ENCODE measurements at regions not wholly inside any gene's neighbourhood (a gene's known extent, or its start where the extent isn't known, plus 50 kb on each side); places are given as distances from the start of the nearest gene placed in this dataset.

DNA sequence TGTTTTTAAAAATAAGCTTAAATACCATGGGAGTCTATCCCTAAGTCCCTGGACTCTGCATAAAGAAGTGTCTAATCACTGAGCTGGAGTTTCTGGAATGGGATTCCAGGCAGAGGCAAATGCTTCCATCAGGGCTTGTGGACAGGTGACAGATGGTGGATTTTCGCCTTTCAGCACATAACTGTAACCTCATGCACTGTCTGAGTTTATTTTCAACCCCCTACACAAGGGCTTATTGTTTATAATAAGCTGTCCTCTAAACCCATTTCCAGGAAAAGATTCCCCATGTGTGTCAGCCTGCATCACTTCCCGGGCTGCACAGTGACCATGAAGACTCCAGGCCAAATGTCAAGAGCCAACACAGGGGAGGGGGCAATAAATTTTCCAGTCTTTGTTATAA, 264.0 kb downstream of the PIK3R1 start:
- TF ChIP-seq POLR2AphosphoS5 (IDR thresholded peaks at IDR 0.05) = peak in 1 of 3 donors; percentile 22
- TF ChIP-seq, protein P1, sequence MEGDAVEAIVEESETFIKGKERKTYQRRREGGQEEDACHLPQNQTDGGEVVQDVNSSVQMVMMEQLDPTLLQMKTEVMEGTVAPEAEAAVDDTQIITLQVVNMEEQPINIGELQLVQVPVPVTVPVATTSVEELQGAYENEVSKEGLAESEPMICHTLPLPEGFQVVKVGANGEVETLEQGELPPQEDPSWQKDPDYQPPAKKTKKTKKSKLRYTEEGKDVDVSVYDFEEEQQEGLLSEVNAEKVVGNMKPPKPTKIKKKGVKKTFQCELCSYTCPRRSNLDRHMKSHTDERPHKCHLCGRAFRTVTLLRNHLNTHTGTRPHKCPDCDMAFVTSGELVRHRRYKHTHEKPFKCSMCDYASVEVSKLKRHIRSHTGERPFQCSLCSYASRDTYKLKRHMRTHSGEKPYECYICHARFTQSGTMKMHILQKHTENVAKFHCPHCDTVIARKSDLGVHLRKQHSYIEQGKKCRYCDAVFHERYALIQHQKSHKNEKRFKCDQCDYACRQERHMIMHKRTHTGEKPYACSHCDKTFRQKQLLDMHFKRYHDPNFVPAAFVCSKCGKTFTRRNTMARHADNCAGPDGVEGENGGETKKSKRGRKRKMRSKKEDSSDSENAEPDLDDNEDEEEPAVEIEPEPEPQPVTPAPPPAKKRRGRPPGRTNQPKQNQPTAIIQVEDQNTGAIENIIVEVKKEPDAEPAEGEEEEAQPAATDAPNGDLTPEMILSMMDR (IDR thresholded peaks at IDR 0.05) = no peak
- TF ChIP-seq POLR2A (IDR thresholded peaks at IDR 0.05) = no peak

Measured in transverse colon (tissue), 4 donors.